CD4-positive, alpha-beta T cell treated with Interleukin-15 for 4 hours (primary cell): ENCODE measurements at regions not wholly inside any gene's neighbourhood (a gene's known extent, or its start where the extent isn't known, plus 50 kb on each side); places are given as distances from the start of the nearest gene placed in this dataset.

ENCODE experiments used
- DNase-seq: peaks from one replicate; pipeline ENCODE4 v3.0.0-alpha.2; 2020; ENCODE audit warnings: low spot score

DNA sequence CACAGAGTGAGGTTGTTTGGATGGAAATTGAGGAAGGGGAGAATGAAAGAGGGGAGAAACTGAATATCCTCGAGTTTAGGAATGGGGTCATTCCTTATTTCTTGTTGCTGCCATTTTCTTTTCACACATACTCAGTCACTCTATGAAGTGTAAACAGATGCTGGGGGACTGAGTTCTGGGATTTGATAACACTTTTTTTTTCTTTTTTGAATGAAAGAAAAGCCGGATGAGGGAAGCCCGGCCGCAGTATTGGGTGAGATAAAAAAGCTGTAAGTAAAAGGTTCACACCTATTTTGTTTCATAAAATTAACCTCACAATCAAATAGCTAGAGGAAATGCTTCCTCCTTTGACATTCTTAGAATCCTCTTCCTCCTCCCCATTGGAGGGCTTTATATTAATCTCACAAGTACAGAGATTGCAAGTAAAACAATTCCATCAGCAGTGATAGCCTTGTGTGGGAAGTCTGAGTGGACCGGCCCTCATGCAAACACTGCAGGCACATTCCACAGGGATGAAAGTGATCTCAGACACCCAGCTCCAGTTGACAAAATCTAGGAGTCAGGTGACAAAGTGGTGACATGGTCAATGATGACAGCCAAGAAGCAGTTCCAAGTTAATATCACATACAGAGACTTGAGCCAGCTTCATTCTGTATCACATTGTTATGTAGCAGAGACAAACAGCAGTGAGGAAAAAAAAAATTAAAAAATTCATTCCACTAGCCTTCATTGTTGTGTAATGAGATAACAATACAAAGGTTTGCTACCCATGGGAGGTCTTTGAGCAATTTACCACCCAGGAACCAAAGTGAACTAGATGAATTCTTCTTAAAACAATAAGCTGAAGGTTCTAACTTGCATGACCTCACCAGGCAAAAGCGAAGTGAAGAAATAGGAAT, 391.1 kb upstream of the HSF2 start:
- no peak for DNase-seq

DNA sequence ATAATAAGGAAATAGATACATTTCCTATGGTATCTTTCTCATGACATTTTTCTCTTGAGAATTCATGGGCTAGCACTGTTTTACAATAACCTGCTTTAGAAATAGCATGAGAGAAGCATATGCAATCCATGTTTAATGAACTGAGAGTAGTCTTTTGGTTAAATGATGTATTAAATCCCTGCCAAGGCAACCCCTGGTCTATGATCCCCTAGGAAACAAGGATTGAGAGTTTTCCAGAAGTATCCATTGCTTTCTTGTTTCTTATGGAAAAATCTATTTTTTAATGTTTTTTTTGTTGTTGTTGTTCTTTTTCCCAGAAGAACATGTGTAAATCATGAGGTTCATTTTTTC, 390.5 kb upstream of the HSF2 start:
- no peak for DNase-seq

DNA sequence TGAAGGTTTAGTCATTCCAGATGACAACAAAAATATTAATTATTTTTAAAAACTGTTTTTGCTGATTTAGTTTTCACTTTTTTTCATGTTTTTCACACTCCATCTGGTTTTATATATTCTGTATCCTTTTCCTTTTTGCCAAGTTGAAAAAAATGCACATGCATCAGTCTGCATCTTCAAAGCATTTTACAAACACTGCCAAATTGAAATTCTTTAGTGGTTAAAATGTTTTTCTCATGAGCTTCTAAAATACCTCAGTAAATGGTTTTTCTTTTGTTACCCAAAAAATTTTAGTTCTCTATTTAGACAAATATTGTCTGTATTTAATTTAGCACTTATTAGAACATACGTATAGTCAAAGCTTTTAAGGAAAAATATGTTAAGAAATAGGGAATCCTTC, 386.9 kb upstream of the HSF2 start:
- no peak for DNase-seq

DNA sequence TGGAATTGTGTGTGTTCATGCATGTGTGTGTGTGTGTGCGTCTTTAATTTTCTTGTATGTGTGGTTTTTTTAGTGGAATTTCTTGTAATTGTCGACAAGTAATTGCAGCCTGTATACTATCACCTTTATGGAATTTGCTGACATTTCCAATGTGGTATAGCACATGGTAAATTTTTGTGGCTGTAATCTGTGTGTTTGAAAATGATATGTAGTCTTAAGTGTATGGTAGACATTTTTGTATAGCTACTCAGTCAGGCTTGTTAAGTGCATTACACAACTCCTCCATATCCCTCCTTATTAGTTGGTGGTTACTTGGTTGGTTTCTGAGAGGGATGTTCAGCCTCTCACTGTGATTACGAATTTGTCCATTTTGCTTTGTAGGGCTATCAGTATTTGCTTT, 384.5 kb upstream of the HSF2 start:
- no peak for DNase-seq

DNA sequence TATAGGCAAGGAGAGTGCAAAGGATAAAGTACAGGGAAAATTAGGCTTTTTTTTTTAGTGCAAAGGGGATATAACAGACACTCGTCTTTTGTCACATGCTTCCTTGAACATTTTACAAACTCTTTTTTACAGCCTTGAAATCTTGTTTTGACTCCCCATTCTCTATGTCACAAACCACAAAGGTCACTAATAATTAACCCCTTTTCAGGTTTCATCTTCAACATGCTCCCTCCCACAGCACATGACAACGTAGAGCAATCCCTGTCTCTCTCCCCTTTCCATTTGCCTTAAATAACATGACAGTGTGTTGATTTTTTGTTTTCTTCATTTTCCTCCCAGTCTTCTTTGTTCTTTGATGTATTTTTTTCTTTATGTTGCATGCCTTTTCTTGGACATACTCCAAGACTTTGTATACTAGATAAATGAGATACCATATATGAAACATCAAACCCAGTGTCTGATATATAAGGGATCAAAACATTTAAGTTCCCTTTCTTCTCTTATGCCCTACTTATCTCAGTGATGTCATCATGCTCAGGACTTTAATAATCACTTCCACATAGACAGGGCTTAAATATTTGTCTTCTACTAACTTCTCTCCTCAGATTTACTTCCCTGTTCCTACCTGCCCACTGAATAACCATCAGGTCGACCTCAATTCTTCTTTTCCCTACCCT, 378.7 kb upstream of the HSF2 start:
- no peak for DNase-seq

DNA sequence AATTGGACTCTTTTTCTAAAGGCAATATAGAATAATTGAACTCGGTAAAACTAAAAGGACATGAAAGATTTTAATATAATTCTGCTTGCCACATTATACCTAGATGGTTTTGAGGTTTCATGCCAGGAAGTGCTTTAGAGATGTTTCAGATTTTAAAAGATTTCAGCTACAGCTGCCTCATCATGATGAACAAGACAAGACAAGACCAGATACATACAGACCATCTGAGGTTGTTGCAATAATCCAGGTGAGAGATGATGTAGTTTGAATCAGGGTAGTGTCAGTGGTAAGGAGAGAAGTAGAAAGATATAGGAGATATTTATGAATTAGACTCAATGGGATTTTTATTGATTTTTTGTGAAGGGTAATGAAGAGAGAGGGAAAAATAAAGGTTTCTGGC, 374.3 kb upstream of the HSF2 start:
- DNase-seq: no peak

DNA sequence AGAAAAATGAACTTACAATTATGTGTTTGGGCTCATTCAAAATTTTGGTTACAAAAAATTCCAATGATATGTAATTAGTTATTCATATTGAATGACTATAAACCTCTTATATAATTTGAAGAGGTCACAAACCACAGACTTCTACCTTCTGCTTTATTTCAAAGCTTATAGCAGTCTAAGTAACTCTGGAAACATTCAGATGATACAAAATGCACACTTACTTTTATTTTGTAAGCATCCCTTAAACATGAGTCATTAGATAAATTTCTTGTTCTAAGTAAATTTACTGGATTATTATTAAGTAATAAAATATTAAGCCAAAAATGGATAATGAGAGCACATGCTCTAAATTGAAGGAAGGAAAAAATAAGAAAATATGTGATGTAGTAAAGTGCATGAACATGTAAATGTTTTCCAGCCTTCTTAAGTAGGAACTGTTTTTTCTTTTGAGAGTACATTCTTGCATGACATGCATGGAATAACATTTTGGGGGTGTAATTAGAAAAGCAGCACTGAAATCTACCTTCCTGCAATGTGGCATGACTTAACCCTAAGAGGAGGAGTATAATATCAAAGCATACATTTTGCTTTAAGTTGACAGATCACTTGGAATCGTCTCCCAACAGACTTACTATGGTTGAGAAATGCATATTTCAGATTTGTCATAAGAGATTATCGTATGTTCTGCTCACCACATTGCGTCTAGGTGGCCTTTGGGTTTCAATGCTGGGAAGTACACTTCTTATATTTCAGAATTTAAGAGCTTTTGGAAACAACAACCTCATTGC, 372.7 kb upstream of the HSF2 start:
- no peak for DNase-seq

DNA sequence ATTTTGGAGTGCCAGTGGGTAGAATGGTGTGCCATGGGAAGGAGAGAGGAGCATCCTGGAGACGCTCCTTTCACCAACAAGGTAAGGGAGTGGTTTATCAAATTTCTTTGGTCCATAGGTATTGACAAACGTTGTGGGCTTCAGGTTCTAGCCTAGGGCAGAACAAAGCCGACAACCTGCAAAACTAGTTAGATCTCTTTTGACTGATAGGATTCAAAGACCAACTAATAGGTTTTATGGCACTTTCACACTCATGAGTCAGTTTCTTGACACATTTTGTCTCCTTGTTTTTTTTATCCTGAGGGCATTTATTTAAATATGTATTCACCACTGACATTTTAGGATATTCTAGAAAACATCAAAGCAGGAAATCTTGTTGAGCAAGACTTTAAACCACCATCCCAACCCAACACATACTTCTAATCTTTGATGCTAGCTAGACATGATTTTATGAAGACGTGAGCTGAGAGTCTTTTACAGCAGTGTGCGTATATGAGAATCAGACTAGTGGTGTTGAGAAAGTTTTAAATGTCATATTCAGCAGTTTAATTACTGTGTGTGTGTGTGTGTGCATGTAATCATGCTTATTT, 370.4 kb upstream of the HSF2 start:
- no peak for DNase-seq

DNA sequence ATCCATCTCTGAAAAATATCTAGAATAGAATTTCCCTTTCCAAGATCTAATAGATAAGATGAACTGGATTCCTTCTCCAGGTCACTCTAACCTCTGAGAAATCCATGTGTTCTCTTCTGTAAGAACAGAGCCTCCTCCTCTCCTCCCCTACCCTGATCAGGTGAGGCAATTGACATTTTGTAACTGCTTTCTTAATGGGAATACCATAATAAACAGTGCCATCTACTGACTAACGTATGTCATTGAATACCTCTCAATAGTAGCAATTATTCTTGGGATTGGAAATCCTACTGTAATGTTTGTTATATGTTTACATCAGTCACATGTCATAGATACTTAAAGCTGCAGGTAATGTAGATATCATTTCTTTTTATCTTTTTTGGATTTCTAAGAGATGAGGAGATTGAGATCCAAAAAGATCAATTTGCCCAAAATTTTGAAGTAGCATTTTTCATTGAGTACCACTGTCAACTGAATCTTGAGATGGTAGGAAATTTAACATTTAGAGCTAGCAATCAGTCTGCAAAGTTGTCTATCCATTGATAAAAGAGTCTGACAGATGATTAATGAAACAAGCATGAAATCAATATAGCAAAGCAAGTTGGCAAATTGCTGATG, 365.8 kb upstream of the HSF2 start:
- DNase-seq: peak; percentile 6

DNA sequence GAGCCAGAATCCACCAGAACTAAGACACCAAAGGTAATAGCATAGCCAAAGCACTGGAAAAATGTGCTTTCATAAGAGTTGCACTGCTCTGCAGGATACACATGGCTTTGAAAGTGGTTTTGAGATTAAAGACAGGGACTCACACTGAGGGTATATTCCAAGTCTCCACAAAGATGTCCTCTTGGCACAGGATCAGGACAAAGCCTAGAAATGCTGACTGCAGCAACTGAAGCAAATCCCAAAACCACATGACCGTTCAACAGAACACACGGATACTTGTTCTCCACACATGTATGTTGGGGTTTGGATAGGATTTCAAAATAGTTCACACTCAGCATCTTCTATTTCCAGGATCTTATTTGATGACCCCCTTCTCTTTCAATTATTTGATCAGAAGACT, 364.3 kb upstream of the HSF2 start:
- no peak for DNase-seq

DNA sequence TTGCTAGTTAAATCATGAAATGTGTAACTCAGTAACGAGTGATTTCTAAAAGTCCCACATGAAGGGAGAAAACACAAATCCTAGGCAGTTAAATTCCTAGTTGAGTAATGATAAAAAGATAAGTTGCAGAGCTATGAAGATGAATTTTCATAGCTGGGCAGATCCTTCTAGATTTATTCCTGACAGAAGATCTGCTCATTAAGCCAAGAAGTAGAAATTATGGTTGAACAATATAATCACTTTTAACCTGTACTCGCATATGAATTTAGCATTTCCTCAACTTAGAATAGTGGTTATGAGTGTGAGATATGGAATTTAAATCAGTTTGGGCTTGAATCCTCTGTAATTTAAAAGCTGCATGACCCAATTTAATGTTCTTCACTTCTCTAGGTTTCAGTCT, 359.2 kb upstream of the HSF2 start:
- DNase-seq: no peak

DNA sequence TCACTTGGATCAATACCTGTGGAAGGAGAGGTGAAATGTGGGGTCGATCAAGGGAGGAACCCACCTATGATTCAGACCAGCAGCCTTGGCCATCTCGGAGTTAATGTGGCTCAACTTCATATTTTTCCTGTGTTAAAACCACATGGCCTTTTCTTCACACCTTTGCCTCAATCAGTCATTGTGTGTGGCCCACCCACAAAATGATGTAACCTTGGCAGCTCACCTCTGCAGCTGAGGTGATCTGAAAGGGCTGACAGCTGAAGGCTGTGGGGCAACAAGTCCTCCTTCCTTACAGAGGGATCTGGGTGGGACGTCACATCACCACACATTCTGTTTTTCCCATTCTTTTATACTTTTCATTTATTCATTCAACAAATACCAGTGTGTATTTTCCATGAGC, 357.1 kb upstream of the HSF2 start:
- DNase-seq: no peak

DNA sequence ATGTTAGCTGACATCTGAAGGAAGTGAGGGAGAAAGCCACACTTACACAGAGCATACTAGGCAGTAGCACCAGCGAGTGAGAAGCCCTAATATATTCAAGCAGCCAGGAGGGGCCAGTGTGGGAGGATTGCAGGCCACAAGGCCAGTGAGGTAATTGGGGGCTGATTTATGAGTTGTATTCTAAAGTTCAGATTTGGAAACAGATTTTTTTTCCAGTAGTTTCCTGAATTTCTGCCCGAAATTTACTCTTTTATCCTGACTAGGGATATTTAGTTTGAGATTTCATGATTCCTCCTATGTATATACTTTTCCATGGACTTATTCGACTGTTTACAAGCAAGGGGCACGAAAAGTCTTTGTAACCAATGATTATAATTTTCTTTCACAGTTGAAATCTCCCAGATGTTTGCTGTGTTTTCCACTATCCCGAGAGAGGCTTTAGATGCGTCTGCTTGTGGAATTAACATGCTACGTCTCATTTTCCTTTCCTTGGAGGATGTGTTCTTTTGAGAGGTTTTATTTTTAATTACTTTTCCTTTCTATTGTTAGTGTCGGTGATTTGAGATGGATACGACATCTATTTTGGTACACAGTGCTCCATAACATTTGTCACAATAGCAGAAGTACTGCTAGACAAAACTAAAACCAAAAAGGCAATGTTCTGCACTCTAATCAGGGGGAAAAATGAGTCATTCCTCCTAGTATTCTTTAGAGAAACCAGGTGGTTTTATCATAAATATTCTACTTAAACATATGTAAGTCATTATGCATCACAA, 356.3 kb upstream of the HSF2 start:
- DNase-seq: no peak

DNA sequence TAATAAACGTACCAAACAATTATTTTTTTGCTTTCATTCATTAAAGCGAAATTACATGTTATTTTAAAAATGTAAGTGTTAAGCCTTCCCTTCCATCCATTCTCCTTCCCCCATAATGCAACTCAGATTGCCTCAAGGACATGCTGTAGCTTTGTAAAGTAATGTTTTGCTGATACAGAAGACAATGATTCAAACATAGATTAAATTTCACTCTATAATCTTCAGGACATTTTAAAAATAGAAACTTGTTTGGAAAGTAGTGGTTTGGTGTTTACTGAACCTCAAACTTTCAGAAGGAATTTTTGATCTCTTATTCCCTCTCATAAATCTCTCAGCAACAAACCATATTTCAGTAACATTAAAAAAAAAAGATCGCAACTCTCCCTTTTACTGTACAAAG, 350.9 kb upstream of the HSF2 start:
- DNase-seq: no peak

DNA sequence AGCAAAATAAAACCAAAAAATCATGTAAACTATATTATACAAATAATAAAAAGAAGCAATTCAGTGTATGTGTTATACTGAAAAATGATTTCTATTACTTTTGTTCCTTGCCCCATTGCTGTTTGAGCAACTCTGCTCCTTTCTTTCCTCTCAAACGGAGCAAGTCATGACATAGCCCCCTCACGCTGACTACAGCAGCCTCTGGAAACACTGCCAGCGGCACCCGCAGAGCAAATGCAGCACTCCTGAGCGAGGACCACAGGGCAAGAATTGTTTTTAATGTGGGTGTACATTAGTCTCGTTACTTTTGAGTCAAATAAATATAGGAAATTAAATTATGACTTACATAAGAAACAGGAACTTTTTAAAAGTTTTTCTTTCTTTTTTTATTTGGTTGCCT, 350.1 kb upstream of the HSF2 start:
- no peak for DNase-seq

DNA sequence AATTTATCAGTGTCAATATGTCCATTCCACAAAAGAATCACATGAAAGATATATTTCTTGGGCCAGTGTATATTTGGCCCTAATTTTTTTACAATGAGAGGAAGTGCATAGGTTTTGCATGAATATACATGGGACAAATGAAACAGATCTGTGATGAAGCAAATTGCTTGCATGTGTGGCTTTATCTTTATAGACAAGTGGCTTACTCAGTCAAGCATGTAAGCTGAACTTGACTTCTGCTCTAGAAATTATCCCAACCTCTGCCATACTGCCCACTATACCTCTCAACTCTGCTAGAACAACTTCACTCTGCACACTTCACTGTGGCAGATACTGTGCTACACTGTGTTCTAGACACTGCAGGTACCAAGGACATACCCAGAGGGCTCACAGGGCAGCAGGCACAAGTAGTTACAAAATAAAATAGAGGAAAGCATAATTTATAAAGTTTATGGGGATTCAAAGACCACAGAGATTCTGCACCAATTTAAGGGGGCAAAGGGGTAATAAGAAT, 349.2 kb upstream of the HSF2 start:
- DNase-seq: no peak

DNA sequence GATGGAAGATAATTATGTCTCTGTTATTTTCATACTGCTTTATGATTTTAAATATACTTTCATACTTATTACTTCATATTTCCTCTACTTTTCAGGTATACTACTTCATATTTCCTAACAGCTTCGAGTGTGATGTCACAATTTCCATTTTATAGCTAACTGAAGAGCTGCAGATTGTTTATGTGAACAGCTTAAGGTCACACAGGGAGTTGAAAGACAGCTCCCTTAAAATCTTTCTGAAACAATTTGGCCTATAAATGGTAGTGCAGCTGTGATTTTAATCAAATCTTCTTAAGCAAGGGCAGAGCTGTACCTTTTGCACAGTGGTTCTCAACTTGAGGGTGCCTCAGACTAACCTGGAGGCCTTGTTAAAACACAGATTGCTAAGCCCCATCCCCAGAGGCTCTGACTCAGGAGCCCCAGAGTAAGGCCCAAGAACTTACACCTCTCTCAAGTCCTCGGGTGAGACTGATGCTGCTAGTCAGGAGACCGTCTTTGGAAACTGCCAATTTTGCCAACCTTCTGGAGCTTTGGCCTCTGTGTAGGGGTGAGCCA, 347.0 kb upstream of the HSF2 start:
- no peak for DNase-seq

DNA sequence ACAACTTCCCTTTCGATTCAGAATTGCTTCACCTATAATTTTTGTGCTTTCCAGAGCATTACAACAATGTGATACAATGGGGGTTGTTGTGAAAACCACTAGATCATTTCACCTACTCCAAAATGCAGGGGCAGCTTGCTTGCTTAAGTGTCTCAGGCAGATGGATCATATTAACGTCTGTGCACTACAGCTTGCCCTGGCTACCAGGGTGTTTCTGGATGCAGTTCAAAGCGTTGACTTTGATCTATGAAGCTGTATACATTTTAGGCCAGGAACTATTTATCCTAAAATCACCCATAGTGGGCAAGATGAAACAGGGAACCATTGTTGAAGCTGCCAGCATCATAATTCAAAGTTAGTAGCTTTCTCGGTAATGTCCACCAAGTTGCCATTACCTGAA, 339.5 kb upstream of the HSF2 start:
- no peak for DNase-seq

DNA sequence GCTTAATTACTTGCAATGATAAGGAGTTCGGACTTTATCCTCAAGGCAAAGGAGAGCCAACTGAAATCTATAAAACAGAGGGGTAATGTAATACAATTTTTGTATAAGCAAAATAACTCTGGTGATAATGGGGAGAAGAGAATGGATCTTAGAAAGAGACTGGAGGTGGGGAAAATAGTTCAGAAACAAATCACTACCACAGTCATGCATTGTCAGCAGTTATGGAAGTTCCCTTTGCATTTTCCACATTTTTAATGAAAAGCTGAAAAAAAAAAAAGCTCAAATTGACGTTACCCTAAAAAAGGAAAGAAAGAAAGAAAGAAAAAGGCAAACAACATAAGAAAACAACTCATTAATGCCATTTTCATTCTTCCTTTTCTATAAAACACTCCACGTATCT, 337.6 kb upstream of the HSF2 start:
- no peak for DNase-seq

DNA sequence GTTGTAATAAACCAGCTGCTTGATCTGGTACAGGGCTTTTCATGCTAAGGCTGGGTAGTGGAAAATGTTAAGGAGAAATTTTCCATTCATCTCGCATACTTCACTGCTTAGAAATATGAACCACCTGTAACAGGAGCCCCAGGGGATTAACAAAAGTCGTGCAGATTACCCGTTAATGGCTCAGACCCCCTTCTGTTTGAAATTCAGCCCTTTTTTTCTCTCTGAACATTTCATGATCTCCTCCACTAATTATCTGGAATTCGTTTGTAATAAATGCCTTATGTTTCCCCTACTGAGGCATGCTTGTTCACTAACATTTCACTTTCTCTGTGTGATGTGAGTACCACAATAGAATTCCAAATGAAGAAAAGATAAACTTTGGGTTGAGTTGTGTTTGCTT, 336.4 kb upstream of the HSF2 start:
- no peak for DNase-seq

DNA sequence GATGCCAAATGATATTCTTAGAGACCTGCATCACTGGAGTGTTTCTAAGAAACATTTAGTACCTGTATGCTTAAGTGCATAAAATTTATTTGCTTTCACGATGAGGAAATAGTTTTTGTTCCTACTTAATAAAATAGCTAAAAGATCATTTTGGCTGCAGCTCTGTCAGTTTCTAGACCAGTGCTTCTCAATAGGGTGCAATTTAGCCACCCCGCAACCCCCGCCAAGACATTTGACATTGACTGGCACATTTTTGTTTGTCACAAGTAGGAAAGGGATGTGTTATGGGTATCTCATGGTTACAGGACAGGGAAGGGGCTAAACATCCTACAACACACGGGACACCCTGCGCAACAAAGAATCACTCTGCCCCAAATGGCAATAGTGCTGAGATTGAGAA, 335.7 kb upstream of the HSF2 start:
- no peak for DNase-seq
